ENCODE measurements at regions not wholly inside any gene's neighbourhood (a gene's known extent, or its start where the extent isn't known, plus 50 kb on each side); places are given as distances from the start of the nearest gene placed in this dataset.

DNA sequence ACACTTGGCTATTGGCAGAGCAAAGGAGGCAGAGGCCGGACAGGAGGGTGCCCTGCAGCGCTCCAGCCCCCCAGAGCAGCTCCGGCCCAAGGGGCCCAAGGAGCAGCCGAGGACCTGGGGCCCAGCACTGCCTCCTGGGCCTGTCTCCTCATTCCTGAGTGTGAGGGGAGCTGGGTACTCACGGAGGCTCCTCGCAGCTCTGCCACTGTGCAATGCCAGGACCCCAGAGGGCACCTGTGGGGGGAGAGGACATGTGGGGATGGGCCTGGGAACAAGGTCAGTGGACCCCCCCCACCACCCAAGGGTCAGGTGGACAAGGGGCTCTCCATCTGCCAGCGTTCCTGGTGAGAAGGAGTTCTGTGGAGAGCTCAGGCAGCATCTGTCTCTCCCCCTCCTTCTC lies 192.6 kb upstream of the PPP1R26 start:
- Histone ChIP-seq H3K4me1 (peaks cover 0 to 25% (median 12%) of the 10 kb centered on the region in 9 donors), H3K27me3 (peaks cover 0 to 14% (median 10%) of the 10 kb centered on the region in 7 donors), H3K4me3 (no peak overlapping the region), H3K9me3 (no peaks in the 10 kb centered on the region), H3K27ac (no peak overlapping the region), H3K36me3 (no peaks in the 10 kb centered on the region)
- ATAC-seq (no peak), DNase-seq (no peak)
- intact Hi-C loops (cut with DNase I), result no loop called here
- 87 to 91% methylated on average over 7 of the region's 7 CpGs for WGBS, 2 donors
- TF ChIP-seq, protein P1, sequence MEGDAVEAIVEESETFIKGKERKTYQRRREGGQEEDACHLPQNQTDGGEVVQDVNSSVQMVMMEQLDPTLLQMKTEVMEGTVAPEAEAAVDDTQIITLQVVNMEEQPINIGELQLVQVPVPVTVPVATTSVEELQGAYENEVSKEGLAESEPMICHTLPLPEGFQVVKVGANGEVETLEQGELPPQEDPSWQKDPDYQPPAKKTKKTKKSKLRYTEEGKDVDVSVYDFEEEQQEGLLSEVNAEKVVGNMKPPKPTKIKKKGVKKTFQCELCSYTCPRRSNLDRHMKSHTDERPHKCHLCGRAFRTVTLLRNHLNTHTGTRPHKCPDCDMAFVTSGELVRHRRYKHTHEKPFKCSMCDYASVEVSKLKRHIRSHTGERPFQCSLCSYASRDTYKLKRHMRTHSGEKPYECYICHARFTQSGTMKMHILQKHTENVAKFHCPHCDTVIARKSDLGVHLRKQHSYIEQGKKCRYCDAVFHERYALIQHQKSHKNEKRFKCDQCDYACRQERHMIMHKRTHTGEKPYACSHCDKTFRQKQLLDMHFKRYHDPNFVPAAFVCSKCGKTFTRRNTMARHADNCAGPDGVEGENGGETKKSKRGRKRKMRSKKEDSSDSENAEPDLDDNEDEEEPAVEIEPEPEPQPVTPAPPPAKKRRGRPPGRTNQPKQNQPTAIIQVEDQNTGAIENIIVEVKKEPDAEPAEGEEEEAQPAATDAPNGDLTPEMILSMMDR (IDR thresholded peaks at IDR 0.05), result no peak

- H3K27me3 ChIP-seq, result peaks cover 0 to 14% (median 10%) of the 10 kb centered on the region in 7 donors
- no peak overlapping the region for H3K27ac ChIP-seq
- DNase-seq, result no peak
- no peak overlapping the region for H3K4me3 ChIP-seq
- 72 to 78% methylated on average over 16 of the region's 16 CpGs for WGBS, 2 donors
- ATAC-seq, result no peak
- no peaks in the 10 kb centered on the region for H3K9me3 ChIP-seq
- intact Hi-C loops (cut with DNase I), result no loop called here
- TF ChIP-seq, protein P1 (IDR thresholded peaks at IDR 0.05), result no peak
- H3K4me1 ChIP-seq, result peaks cover 0 to 19% (median 10%) of the 10 kb centered on the region in 9 donors
- no peaks in the 10 kb centered on the region for H3K36me3 ChIP-seq
These were observed 192.0 kb upstream of the PPP1R26 start for GRCh38 chr9:135287627-135288026.

DNA sequence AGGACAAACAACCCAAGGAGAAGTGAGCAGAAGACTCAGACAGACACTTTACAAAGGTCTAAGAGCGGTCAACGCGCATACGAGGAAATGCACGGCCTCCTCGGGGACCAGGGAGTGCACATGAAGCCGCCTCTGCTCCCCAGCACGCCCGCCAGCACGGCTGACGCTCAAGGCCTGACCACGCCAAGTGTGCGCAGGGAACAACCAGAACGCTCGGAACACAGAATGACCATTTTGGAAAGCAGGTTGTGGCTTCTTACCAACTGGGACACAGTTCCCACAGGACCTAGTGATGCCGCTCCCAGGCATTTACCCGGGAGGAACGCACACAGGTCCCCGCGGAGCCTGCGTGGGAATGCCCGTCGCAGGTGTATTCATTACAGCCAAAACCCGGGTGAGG lies 191.5 kb upstream of the PPP1R26 start:
- Histone ChIP-seq H3K36me3 (no peaks in the 10 kb centered on the region), H3K27ac (no peak overlapping the region), H3K4me1 (peaks cover 0 to 19% (median 10%) of the 10 kb centered on the region in 9 donors), H3K27me3 (peaks cover 0 to 14% (median 10%) of the 10 kb centered on the region in 7 donors), H3K9me3 (no peaks in the 10 kb centered on the region), H3K4me3 (no peak overlapping the region)
- 85 to 88% methylated on average over 23 to 24 of the region's 24 CpGs for WGBS, 2 donors
- intact Hi-C loops (cut with DNase I), result no loop called here
- ATAC-seq (no peak), DNase-seq (no peak)
- TF ChIP-seq, protein P1 (IDR thresholded peaks at IDR 0.05), result no peak

DNA sequence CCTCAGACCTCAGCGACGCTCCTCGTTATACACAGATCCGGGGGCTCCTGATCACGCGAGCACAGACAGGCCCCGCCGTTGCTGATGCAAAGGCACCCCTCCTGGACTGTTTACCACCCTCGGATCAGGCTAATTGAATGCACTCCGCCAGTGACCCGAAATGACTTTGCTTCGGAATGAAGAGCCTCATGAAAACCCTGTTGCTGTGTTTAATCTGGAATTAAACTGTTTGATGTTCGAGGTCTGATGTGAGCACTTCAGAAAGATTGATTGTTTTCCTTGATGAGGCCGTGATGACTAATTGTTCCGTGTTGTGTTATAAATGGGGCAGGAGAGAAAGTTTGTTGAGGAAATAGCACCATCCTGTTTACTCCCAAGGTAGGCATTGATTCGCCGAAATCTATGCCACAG lies 190.5 kb upstream of the PPP1R26 start:
- no peaks in the 10 kb centered on the region for H3K36me3 ChIP-seq
- H3K27ac ChIP-seq, result no peak overlapping the region
- intact Hi-C loops (cut with DNase I), result no loop called here
- ATAC-seq, result no peak
- H3K4me1 ChIP-seq, result peaks cover 0 to 19% (median 10%) of the 10 kb centered on the region in 9 donors
- no peak overlapping the region for H3K4me3 ChIP-seq
- peaks cover 0 to 14% (median 10%) of the 10 kb centered on the region in 7 donors for H3K27me3 ChIP-seq
- TF ChIP-seq, protein P1 (IDR thresholded peaks at IDR 0.05), result no peak
- no peaks in the 10 kb centered on the region for H3K9me3 ChIP-seq
- 78% methylated on average over 17 of the region's 17 CpGs for WGBS, 2 donors
- no peak for DNase-seq

Data from heart right ventricle (tissue), 16 donors.